ENCODE measurements at regions not wholly inside any gene's neighbourhood (a gene's known extent, or its start where the extent isn't known, plus 50 kb on each side); places are given as distances from the start of the nearest gene placed in this dataset.

DNA sequence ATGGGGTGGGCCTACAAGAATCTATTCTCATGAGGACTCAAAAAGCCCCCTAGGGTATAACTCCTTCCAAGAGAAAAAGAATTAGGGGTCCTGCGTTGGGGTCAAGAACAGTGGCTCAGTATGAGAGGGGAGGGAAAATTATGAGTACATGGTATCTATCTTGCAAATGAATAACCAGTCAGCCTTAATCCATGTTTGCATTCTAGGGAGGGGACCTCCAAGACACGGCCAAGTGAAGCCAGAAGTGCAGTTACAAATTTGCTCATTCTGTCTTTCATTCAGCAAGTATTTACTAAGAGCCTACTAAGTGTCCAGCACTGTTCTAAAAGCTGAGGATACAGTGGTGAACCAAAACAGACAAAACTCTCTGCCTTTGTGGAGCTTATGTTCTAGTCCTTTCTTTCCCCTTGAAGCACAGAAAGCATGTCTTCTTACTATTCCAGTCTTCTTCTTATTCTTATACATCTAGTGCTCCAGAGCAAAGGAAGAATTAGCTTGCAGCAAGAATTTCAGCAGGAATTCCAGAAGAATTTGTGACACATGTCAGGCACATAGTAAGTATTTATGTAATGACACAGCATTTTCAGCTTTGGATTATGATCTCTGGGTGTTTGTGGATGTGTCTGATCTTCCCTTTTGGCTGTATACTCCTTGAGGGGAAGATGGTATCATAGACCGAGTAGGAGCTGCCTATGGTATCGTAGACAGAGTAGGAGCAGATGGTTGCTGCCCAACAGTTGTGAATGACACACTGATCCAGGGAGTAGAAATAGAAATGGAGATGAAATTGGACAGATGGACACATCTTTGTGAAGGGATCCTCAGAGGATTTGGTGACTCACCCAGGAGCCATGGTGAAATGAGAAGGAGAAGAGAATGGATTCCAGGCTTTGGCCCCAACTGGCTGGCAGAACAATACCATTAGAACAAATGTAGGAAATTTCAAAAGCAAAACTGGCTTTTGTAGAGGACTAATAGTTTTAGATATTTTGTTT, 75.9 kb downstream of the COQ2 start:
- WGBS = 91% methylated on average over 4 of the region's 4 CpGs
- no peak for DNase-seq (ENCODE audit: low spot score)
- H3K36me3 ChIP-seq (ENCODE audit: control insufficient read depth in 4 of 4, insufficient read depth in 3 of 4, low read depth in 1 of 4, low read length in 3 of 4) = no peaks in the 10 kb centered on the region
- H3K4me1 ChIP-seq (ENCODE audit: control insufficient read depth in 4 of 4, insufficient read depth in 4 of 4, low read length in 3 of 4) = no peaks in the 10 kb centered on the region
- no peaks in the 10 kb centered on the region for H3K9me3 ChIP-seq (ENCODE audit: control insufficient read depth in 4 of 4, low read length in 3 of 4)
- H3K27ac ChIP-seq (ENCODE audit: low read depth in 1 of 2, low read length in 2 of 2) = no peak overlapping the region
- TF ChIP-seq NR2F2 (IDR thresholded peaks at IDR 0.05) (no peak), GABPA (IDR thresholded peaks at IDR 0.05 in 1 of 2, conservative IDR thresholded peaks at IDR 0.05 in 1 of 2) (no peak)
- TF ChIP-seq, protein P1, sequence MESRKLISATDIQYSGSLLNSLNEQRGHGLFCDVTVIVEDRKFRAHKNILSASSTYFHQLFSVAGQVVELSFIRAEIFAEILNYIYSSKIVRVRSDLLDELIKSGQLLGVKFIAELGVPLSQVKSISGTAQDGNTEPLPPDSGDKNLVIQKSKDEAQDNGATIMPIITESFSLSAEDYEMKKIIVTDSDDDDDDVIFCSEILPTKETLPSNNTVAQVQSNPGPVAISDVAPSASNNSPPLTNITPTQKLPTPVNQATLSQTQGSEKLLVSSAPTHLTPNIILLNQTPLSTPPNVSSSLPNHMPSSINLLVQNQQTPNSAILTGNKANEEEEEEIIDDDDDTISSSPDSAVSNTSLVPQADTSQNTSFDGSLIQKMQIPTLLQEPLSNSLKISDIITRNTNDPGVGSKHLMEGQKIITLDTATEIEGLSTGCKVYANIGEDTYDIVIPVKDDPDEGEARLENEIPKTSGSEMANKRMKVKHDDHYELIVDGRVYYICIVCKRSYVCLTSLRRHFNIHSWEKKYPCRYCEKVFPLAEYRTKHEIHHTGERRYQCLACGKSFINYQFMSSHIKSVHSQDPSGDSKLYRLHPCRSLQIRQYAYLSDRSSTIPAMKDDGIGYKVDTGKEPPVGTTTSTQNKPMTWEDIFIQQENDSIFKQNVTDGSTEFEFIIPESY (IDR thresholded peaks at IDR 0.05) = no peak
- no peaks in the 10 kb centered on the region for H3K27me3 ChIP-seq (ENCODE audit: control insufficient read depth in 4 of 4, insufficient read depth in 4 of 4, low read length in 3 of 4)
- no peak overlapping the region for H3K4me3 ChIP-seq (ENCODE audit: low read depth in 1 of 3, low read length in 3 of 3)
- no peak overlapping the region for H3K9ac ChIP-seq (ENCODE audit: low read depth in 1 of 2, low read length in 2 of 2)

DNA sequence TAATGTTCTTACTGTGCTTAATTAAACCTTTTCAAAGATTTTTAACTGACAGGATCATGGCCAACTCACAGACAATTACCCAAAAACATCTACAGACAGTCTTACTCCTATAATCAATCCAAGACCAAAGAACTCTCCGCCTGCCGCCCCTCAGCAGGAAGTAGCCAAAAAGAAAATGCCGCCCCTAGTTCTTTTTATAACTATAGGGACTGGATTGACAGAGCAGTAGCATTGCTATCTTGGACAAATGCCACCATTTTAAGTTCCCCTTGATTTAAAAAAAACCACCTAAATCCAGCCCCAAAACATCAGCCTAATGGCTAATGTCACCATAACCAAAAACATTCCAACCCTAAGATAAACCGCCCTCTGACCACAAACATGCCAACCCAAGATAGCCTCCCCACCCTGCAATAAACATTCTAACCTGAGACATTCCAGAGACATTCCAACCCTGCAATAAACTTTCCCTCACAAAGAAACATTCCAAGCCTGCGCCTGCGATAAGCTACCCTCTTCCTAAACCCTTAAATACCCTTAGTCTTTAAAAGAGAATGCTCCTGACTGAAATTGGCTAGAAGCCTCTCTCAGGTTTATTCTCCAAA, 77.0 kb downstream of the COQ2 start:
- H3K4me1 ChIP-seq (ENCODE audit: control insufficient read depth in 4 of 4, insufficient read depth in 4 of 4, low read length in 3 of 4) = no peaks in the 10 kb centered on the region
- no peak for DNase-seq (ENCODE audit: low spot score)
- H3K36me3 ChIP-seq (ENCODE audit: control insufficient read depth in 4 of 4, insufficient read depth in 3 of 4, low read depth in 1 of 4, low read length in 3 of 4) = no peaks in the 10 kb centered on the region
- TF ChIP-seq, protein P2, sequence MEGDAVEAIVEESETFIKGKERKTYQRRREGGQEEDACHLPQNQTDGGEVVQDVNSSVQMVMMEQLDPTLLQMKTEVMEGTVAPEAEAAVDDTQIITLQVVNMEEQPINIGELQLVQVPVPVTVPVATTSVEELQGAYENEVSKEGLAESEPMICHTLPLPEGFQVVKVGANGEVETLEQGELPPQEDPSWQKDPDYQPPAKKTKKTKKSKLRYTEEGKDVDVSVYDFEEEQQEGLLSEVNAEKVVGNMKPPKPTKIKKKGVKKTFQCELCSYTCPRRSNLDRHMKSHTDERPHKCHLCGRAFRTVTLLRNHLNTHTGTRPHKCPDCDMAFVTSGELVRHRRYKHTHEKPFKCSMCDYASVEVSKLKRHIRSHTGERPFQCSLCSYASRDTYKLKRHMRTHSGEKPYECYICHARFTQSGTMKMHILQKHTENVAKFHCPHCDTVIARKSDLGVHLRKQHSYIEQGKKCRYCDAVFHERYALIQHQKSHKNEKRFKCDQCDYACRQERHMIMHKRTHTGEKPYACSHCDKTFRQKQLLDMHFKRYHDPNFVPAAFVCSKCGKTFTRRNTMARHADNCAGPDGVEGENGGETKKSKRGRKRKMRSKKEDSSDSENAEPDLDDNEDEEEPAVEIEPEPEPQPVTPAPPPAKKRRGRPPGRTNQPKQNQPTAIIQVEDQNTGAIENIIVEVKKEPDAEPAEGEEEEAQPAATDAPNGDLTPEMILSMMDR (IDR thresholded peaks at IDR 0.05; ENCODE audit: low read depth, low read length, missing input control) = no peak
- TF ChIP-seq, protein P1 (IDR thresholded peaks at IDR 0.05) = no peak
- TF ChIP-seq SP1 (IDR thresholded peaks at IDR 0.05) = no peak
- no peak for TF ChIP-seq RAD21 (IDR thresholded peaks at IDR 0.05)
- no peak for TF ChIP-seq JUND (IDR thresholded peaks at IDR 0.05)
- no peak for TF ChIP-seq EGR1 (IDR thresholded peaks at IDR 0.05; ENCODE audit: low read depth in 2 of 2)
- TF ChIP-seq HNF4A (conservative IDR thresholded peaks at IDR 0.05) = no peak
- no peak for TF ChIP-seq RXRA (IDR thresholded peaks at IDR 0.05)
- TF ChIP-seq YY1 (IDR thresholded peaks at IDR 0.05) = no peak
- no peak for TF ChIP-seq HNF4G (IDR thresholded peaks at IDR 0.05)
- TF ChIP-seq, protein P3, sequence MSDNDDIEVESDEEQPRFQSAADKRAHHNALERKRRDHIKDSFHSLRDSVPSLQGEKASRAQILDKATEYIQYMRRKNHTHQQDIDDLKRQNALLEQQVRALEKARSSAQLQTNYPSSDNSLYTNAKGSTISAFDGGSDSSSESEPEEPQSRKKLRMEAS (IDR thresholded peaks at IDR 0.05) = no peak
- TF ChIP-seq TAF1 (conservative IDR thresholded peaks at IDR 0.05) = no peak
- TF ChIP-seq GABPA (IDR thresholded peaks at IDR 0.05 in 1 of 2, conservative IDR thresholded peaks at IDR 0.05 in 1 of 2) = no peak
- TF ChIP-seq FOXA2 (IDR thresholded peaks at IDR 0.05) = no peak
- WGBS = 77% methylated on average over 6 of the region's 6 CpGs
- no peaks in the 10 kb centered on the region for H3K27me3 ChIP-seq (ENCODE audit: control insufficient read depth in 4 of 4, insufficient read depth in 4 of 4, low read length in 3 of 4)
- no peak overlapping the region for H3K4me3 ChIP-seq (ENCODE audit: low read depth in 1 of 3, low read length in 3 of 3)
- no peaks in the 10 kb centered on the region for H3K9me3 ChIP-seq (ENCODE audit: control insufficient read depth in 4 of 4, low read length in 3 of 4)
- H3K27ac ChIP-seq (ENCODE audit: low read depth in 1 of 2, low read length in 2 of 2) = no peak overlapping the region
- no peak overlapping the region for H3K9ac ChIP-seq (ENCODE audit: low read depth in 1 of 2, low read length in 2 of 2)

Data from liver (tissue), 8 donors.